ENCODE measurements at regions not wholly inside any gene's neighbourhood (a gene's known extent, or its start where the extent isn't known, plus 50 kb on each side); places are given as distances from the start of the nearest gene placed in this dataset.

DNA sequence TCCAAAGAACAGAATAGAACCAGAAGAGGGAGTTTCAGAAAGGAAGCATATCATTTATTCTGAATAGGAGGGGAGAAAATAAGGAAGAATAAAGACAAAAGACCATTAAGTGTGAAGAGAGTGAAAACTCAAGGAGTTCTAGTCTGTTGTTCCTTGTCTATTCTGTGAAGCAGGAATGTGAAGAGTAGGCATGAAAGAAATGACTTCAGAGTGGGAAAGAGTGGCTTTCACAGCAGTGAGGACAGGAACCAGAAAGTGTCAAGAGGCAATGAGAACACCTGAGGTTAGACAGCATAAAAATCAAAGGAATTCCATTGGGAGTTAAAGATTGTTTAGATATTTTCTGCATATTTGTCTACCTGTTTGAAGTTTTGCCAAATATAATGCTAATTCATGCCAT, 768.8 kb upstream of the GRAMD2B start:
- Histone ChIP-seq H2AFZ (ENCODE audit: low read depth, low read length) (no peak overlapping the region), H3K9me3 (replicated peaks; ENCODE audit: control insufficient read depth, insufficient read depth, low read length) (no peaks in the 10 kb centered on the region), H3K79me2 (ENCODE audit: control insufficient read depth, insufficient read depth, low read length) (no peaks in the 10 kb centered on the region), H3K4me2 (ENCODE audit: insufficient read depth, low read length) (no peak overlapping the region), H3K9ac (replicated peaks; ENCODE audit: extremely low read depth, insufficient read depth, low read length) (no peak overlapping the region), H3K4me1 (ENCODE audit: control insufficient read depth, extremely low read depth, insufficient read depth, low read length) (peaks cover 5% of the 10 kb centered on the region), H3K9me1 (replicated peaks; ENCODE audit: control insufficient read depth, extremely low read depth, insufficient read depth, low read length) (no peaks in the 10 kb centered on the region), H3K27me3 (ENCODE audit: control insufficient read depth in 2 of 2, insufficient read depth in 2 of 2, low read length in 2 of 2) (no peaks in the 10 kb centered on the region), H3K36me3 (ENCODE audit: control insufficient read depth in 2 of 2, extremely low read depth in 1 of 2, insufficient read depth in 2 of 2, low read length in 2 of 2) (no peaks in the 10 kb centered on the region), H3K4me3 (replicated peaks in 1 of 3; ENCODE audit: insufficient read depth in 1 of 3, low read depth in 1 of 3, low read length in 3 of 3) (no peak overlapping the region), H3K27ac (ENCODE audit: insufficient read depth, low read depth, low read length) (no peak overlapping the region), H4K20me1 (replicated peaks; ENCODE audit: control insufficient read depth, extremely low read depth, insufficient read depth, low read length) (no peaks in the 10 kb centered on the region)
- intact Hi-C loops (cut with micrococcal nuclease) = loop anchor here (10.0 kb wide), 1 partner anchor 380 kb away; no protein-coding TSS in a partner anchor
- POLR2A ChIA-PET = no interaction called here
- BruUV-seq (replicated peaks) = no TSS peak
- CTCF ChIA-PET = no interaction called here
- TF ChIP-seq POLR2A (IDR thresholded peaks at IDR 0.05; ENCODE audit: low read depth, low read length) (no peak), FOS (IDR thresholded peaks at IDR 0.05; ENCODE audit: borderline replicate concordance, insufficient read depth, low read length) (no peak), GATA2 (IDR thresholded peaks at IDR 0.05; ENCODE audit: insufficient read depth, insufficient read length, low read depth, low read length) (no peak), JUN (IDR thresholded peaks at IDR 0.05; ENCODE audit: borderline replicate concordance, insufficient read depth, insufficient read length, low read depth) (no peak), EZH2 (IDR thresholded peaks at IDR 0.05; ENCODE audit: borderline replicate concordance, low read depth, low read length, severe bottlenecking) (no peak), MYC (IDR thresholded peaks at IDR 0.05; ENCODE audit: low read depth, low read length) (no peak), POLR2AphosphoS5 (IDR thresholded peaks at IDR 0.05; ENCODE audit: insufficient read depth, low read depth, low read length) (no peak)
- TF ChIP-seq, protein P1, sequence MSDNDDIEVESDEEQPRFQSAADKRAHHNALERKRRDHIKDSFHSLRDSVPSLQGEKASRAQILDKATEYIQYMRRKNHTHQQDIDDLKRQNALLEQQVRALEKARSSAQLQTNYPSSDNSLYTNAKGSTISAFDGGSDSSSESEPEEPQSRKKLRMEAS (IDR thresholded peaks at IDR 0.05; ENCODE audit: insufficient read depth, insufficient read length) = no peak
- TF ChIP-seq, protein P2, sequence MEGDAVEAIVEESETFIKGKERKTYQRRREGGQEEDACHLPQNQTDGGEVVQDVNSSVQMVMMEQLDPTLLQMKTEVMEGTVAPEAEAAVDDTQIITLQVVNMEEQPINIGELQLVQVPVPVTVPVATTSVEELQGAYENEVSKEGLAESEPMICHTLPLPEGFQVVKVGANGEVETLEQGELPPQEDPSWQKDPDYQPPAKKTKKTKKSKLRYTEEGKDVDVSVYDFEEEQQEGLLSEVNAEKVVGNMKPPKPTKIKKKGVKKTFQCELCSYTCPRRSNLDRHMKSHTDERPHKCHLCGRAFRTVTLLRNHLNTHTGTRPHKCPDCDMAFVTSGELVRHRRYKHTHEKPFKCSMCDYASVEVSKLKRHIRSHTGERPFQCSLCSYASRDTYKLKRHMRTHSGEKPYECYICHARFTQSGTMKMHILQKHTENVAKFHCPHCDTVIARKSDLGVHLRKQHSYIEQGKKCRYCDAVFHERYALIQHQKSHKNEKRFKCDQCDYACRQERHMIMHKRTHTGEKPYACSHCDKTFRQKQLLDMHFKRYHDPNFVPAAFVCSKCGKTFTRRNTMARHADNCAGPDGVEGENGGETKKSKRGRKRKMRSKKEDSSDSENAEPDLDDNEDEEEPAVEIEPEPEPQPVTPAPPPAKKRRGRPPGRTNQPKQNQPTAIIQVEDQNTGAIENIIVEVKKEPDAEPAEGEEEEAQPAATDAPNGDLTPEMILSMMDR (IDR thresholded peaks at IDR 0.05; ENCODE audit: extremely low read depth in 1 of 2, insufficient read depth in 1 of 2, low read depth in 1 of 2, low read length in 2 of 2) = no peak
- dilution Hi-C loops (cut with MboI; ENCODE audit: extremely low pct_ligation_motif_present, low sequenced_read_pairs) = no loop called here
- no peak for FAIRE-seq
- DNase-seq (ENCODE audit: low read depth, low spot score) = no peak

Data from endothelial cell of umbilical vein (primary cell).